RWPE2 (cell line): ENCODE measurements at regions not wholly inside any gene's neighbourhood (a gene's known extent, or its start where the extent isn't known, plus 50 kb on each side); places are given as distances from the start of the nearest gene placed in this dataset.

Experiments
- ATAC-seq: fragments of 200-7000 bp; cut with Tn5 transposase; 3 replicates; pipeline ENCODE4 v1.9.1; 2021; ENCODE audit warnings: low read depth
- DNase-seq: peaks from one replicate; pipeline ENCODE4 v3.0.0-alpha.2; 2020; ENCODE audit warnings: low spot score
- H3K27ac ChIP-seq: fragments of 450-650 bp; 2 replicates; pipeline ENCODE4 v1.5.1; 2017; ENCODE audit warnings: mild to moderate bottlenecking; ENCODE audit not compliant: poor library complexity, severe bottlenecking
- H3K27me3 ChIP-seq: fragments of 250-450 bp; sonication (Bioruptor Pico); 2 replicates; pipeline ENCODE4 v1.5.1; 2021; ENCODE audit warnings: mild to moderate bottlenecking, moderate library complexity; ENCODE audit not compliant: insufficient read depth, poor library complexity, severe bottlenecking
- H3K36me3 ChIP-seq: fragments of 250-450 bp; sonication (Bioruptor Pico); 2 replicates; pipeline ENCODE4 v1.5.1; 2020; ENCODE audit warnings: low read depth, mild to moderate bottlenecking, moderate library complexity
- H3K4me1 ChIP-seq: fragments of 250-450 bp; sonication (Bioruptor Pico); 2 replicates; pipeline ENCODE4 v1.5.1; 2021; ENCODE audit warnings: mild to moderate bottlenecking, moderate library complexity; ENCODE audit not compliant: insufficient read depth, poor library complexity, severe bottlenecking
- H3K4me3 ChIP-seq: fragments of 250-450 bp; sonication (Bioruptor Pico); 2 replicates; pipeline ENCODE4 v1.5.1; 2021; ENCODE audit warnings: mild to moderate bottlenecking, moderate library complexity; ENCODE audit not compliant: severe bottlenecking
- H3K9me3 ChIP-seq: fragments of 250-450 bp; sonication (Bioruptor Pico); 2 replicates; pipeline ENCODE4 v1.5.1; 2021; ENCODE audit warnings: mild to moderate bottlenecking, moderate library complexity; ENCODE audit not compliant: severe bottlenecking
- TF ChIP-seq, protein P1 (sequence below): fragments of 450-650 bp; IDR thresholded peaks from one replicate; pipeline ENCODE4 v1.5.1; 2017; ENCODE audit warnings: mild to moderate bottlenecking, moderate library complexity; ENCODE audit not compliant: poor library complexity, severe bottlenecking

DNA sequence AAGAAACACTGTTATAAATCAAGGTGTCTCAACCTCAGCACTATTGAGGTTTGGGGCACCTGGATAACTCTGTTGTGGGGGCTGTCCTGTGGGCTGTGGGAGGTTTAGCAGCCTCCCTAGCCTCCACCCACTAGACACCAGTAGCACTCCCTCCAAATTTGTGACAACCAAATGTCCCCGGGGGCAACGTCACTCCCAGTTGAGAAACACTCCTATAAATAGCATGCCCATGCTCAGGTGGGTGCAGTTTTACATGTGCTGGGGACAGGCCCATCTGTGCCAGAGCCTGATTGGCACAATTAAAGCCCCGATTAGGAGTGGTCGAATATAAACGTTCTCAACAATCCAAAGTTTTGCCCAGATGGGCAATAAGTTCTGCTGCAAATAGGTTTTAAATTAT lies 78.9 kb downstream of the FAM50B start:
- Histone ChIP-seq H3K9me3 (no peaks in the 10 kb centered on the region), H3K36me3 (no peaks in the 10 kb centered on the region), H3K4me1 (peaks cover 8% of the 10 kb centered on the region), H3K27me3 (no peaks in the 10 kb centered on the region), H3K27ac (no peak overlapping the region), H3K4me3 (no peak overlapping the region)
- TF ChIP-seq, protein P1, sequence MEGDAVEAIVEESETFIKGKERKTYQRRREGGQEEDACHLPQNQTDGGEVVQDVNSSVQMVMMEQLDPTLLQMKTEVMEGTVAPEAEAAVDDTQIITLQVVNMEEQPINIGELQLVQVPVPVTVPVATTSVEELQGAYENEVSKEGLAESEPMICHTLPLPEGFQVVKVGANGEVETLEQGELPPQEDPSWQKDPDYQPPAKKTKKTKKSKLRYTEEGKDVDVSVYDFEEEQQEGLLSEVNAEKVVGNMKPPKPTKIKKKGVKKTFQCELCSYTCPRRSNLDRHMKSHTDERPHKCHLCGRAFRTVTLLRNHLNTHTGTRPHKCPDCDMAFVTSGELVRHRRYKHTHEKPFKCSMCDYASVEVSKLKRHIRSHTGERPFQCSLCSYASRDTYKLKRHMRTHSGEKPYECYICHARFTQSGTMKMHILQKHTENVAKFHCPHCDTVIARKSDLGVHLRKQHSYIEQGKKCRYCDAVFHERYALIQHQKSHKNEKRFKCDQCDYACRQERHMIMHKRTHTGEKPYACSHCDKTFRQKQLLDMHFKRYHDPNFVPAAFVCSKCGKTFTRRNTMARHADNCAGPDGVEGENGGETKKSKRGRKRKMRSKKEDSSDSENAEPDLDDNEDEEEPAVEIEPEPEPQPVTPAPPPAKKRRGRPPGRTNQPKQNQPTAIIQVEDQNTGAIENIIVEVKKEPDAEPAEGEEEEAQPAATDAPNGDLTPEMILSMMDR = no peak
- no peak for DNase-seq
- ATAC-seq = no peak

DNA sequence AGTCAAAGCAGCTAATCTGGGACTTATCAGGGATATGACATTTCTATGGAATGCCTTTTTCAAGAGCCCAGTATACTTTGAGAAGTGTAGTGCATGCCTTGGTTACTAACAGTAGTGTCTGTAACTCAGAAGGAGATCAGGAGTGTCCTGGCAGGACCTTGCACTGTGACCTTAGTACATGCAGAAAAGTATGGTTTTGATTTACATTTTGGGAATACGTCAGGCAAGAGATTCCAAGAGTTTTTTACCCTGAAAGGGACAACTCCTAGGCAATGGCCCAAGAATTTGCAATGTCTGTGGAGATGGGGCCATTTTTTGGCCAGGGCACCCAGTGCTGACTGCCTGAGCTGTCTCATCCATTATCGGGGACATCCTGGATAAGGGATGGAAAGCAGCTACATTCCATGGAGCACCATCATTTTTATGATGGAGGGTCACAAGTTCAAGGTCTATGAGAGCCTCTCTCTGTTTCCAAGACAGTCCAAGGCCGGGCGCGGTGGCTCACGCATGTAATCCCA lies 80.2 kb downstream of the FAM50B start:
- DNase-seq (no peak), ATAC-seq (no peak)
- Histone ChIP-seq H3K27me3 (no peaks in the 10 kb centered on the region), H3K27ac (no peak overlapping the region), H3K9me3 (no peaks in the 10 kb centered on the region), H3K4me3 (no peak overlapping the region), H3K36me3 (no peaks in the 10 kb centered on the region), H3K4me1 (peaks cover 8% of the 10 kb centered on the region)
- TF ChIP-seq, protein P1 = no peak

DNA sequence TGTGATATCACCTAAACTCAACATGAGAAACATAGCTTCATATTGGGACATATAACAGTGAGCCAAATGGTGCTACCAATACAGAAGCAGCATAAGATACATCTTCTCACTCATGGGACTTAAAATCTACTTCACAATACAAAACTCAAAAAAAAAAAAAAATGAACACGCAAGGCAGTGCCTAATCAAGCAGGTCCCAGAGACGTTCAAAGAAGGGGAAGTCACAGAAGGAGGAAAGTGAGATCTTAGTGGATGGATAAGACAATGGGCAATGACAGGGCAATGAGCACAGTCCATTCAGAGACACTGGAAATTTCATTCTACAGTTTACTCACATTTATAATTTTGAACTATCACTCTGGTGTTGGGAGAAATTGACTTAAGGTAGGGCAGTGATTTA lies 88.3 kb downstream of the FAM50B start:
- Histone ChIP-seq H3K4me3 (no peak overlapping the region), H3K4me1 (no peaks in the 10 kb centered on the region), H3K9me3 (no peaks in the 10 kb centered on the region), H3K27ac (no peak overlapping the region), H3K36me3 (no peaks in the 10 kb centered on the region), H3K27me3 (no peaks in the 10 kb centered on the region)
- ATAC-seq (no peak), DNase-seq (no peak)
- TF ChIP-seq, protein P1 = no peak

DNA sequence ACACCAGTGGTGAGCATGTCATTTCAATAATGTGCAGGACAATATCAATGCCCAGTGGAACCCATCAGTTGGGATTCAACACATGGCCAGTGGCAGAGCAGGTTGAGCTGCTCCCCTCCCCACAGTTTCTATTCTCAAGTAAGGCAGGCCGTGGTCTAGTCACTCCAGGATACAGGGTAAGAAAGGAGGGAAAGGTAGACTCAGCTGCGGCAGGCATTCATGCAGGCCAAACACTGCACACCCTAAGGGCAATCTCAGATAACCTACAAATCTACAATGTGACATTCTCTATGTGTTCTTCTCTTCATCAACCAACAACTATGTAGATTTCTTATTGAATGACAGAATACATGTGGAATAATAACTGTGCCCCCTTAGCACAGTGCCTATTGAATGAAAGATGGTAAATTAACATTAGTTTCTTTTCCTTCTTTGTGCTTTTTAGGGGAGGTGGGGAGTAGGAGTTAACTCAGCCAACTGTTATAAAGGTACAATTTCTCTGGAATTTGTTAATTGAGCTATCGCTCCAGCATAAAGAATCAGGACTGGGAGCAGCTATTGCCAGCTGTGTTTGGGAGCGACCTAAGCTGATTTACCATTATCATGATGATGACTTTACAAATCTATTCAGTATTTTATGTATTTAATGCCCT lies 89.7 kb downstream of the FAM50B start:
- ATAC-seq (no peak), DNase-seq (no peak)
- Histone ChIP-seq H3K36me3 (no peaks in the 10 kb centered on the region), H3K27me3 (no peaks in the 10 kb centered on the region), H3K4me1 (no peaks in the 10 kb centered on the region), H3K9me3 (no peaks in the 10 kb centered on the region), H3K27ac (no peak overlapping the region), H3K4me3 (no peak overlapping the region)
- TF ChIP-seq, protein P1 = no peak

DNA sequence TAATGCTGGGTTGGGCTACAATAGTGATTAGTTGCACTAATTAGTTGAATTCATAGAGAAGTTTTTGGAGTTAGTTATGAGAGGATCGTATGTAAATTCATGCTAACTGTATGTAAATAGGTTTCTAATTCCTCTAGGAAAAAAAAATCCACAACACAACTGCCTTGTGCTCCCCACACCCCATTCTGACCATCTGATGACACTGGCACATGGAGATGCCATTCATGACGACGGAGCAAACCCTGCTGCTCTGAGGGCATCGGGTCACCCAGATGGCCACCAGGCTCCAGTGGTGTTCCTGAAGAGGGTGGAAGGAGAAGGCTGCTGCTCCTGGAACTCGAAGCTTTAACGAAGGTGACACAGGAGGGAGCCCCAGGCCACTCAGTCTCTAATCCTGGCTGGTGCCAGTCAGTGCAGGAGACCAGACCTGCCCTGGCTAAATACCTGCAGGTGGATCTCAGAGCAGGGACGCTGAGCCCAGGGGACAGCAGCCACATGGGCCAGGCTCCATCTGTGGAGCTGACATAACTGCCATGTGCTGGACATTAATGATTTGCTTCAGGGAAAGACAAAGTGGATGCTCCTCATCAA lies 90.3 kb downstream of the FAM50B start:
- Histone ChIP-seq H3K27ac (no peak overlapping the region), H3K27me3 (no peaks in the 10 kb centered on the region), H3K36me3 (no peaks in the 10 kb centered on the region), H3K4me1 (no peaks in the 10 kb centered on the region), H3K4me3 (no peak overlapping the region), H3K9me3 (no peaks in the 10 kb centered on the region)
- TF ChIP-seq, protein P1 = no peak
- DNase-seq = no peak
- no peak for ATAC-seq
